Loucy (cell line): ENCODE measurements at regions not wholly inside any gene's neighbourhood (a gene's known extent, or its start where the extent isn't known, plus 50 kb on each side); places are given as distances from the start of the nearest gene placed in this dataset.

Experiments used
- EZH2phosphoT487 ChIP-seq: fragments of 200-600 bp; IDR thresholded peaks from 2 replicates; pipeline ENCODE4 v1.6.1; 2018; ENCODE audit warnings: antibody characterized with exemption, mild to moderate bottlenecking, moderate library complexity, borderline replicate concordance
- TF ChIP-seq, protein P1 (sequence below): fragments of 200-600 bp; sonication (generic); conservative IDR thresholded peaks from 2 replicates; pipeline ENCODE4 v1.5.1; 2014; ENCODE audit warnings: mild to moderate bottlenecking, antibody characterized with exemption, low read length

DNA sequence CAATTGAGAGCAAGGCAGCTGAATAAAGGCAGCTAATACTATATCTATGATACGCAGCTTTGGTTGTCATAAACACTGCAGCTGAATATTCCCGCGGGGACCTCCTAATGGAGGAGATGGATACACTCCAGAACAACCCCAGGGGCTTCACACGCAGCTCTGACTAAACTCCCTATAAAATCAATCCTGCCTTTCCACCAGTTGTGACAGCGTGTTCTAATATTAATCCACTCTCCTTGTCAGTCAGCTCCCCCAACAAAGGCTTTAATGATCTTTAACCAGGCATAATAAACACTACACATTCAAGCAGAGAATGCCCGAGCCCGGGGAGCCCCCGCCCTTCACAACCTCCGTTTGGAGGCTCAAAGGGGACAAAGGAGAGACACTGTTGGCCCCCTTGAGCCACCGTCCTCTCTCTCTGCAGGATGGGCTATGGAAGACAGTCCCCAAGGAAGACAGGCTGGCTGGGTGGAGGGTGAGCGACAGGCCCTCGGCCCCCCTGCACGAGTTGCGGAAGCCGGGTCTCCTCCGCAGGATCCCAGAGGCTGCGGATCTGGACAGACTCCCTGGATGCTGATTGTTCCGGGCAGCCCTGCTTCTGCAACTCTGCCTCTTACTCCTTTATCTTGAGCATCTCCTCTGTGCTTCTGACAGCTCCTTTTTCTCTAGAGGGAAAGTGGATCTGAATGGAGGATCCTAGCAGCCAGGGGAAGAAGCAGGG is 565.2 kb downstream of the BUD13 start:
- TF ChIP-seq, protein P1, sequence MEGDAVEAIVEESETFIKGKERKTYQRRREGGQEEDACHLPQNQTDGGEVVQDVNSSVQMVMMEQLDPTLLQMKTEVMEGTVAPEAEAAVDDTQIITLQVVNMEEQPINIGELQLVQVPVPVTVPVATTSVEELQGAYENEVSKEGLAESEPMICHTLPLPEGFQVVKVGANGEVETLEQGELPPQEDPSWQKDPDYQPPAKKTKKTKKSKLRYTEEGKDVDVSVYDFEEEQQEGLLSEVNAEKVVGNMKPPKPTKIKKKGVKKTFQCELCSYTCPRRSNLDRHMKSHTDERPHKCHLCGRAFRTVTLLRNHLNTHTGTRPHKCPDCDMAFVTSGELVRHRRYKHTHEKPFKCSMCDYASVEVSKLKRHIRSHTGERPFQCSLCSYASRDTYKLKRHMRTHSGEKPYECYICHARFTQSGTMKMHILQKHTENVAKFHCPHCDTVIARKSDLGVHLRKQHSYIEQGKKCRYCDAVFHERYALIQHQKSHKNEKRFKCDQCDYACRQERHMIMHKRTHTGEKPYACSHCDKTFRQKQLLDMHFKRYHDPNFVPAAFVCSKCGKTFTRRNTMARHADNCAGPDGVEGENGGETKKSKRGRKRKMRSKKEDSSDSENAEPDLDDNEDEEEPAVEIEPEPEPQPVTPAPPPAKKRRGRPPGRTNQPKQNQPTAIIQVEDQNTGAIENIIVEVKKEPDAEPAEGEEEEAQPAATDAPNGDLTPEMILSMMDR, result no peak
- no peak for TF ChIP-seq EZH2phosphoT487
